ENCODE measurements at regions not wholly inside any gene's neighbourhood (a gene's known extent, or its start where the extent isn't known, plus 50 kb on each side); places are given as distances from the start of the nearest gene placed in this dataset.

DNA sequence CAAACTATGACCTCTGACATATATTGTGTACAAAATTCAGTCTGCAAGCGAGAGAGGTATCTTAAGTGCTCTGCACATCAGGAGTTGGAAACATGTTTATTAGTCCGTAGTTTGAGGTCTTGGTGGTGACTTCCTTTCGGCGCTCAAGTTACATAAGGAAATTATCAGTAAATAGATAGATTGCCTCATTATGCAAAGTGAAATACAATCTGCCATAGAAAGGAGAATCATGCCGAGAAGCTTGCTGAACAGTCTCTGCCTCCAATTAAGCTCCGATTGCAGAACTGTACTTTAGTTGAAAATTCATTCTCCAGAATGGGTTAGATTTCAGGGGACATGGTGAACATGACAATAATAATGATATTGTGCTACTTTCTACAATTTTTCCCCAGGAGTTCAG, 271.8 kb downstream of the BRINP2 start:
- TF ChIP-seq, protein P1, sequence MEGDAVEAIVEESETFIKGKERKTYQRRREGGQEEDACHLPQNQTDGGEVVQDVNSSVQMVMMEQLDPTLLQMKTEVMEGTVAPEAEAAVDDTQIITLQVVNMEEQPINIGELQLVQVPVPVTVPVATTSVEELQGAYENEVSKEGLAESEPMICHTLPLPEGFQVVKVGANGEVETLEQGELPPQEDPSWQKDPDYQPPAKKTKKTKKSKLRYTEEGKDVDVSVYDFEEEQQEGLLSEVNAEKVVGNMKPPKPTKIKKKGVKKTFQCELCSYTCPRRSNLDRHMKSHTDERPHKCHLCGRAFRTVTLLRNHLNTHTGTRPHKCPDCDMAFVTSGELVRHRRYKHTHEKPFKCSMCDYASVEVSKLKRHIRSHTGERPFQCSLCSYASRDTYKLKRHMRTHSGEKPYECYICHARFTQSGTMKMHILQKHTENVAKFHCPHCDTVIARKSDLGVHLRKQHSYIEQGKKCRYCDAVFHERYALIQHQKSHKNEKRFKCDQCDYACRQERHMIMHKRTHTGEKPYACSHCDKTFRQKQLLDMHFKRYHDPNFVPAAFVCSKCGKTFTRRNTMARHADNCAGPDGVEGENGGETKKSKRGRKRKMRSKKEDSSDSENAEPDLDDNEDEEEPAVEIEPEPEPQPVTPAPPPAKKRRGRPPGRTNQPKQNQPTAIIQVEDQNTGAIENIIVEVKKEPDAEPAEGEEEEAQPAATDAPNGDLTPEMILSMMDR (IDR thresholded peaks at IDR 0.05) = no peak

- TF ChIP-seq, protein P1 (IDR thresholded peaks at IDR 0.05) = no peak
Observed at GRCh38 chr1:177441281-177441680, 270.5 kb downstream of the BRINP2 start.

DNA sequence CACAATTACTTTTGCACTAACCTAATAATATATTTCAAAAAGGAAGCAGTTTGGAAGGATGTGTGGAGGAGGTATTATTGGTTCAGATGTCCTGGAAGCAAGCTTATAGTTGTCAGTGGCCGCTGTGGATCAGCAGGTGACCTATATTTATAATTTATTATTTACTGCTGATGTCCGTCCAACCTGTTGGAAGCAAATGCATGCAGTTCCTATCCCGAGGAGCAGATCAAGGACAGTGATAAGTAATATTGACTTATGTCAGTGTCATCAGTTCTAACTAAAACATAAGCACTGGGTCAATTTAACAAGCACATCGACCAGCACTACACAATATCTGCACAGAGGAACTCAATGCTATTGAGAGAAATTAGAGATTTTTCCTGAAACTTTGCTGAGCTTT, 270.1 kb downstream of the BRINP2 start:
- TF ChIP-seq, protein P1 (IDR thresholded peaks at IDR 0.05) = no peak

DNA sequence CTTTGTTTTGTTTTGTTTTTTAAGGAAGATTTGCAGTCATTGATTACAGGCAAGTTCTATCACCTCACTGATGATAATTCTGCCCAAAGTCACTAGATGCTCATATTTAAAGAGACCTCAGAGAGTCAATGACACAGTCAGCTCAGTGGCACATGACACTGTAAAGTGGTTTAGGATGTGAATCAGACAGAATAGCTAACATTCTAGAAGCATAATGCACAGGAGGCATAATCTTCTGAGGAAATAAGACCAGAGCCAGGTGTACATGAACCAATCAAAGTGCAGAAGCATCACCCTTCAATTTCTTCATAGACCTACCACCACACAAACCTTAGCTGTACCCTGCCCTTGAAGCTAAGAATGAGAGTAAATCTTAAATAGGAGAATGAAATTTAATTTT, 268.5 kb downstream of the BRINP2 start:
- TF ChIP-seq, protein P1 (IDR thresholded peaks at IDR 0.05) = no peak

GRCh38 chr1:177435364-177435763, 264.6 kb downstream of the BRINP2 start:
- TF ChIP-seq, protein P1 (IDR thresholded peaks at IDR 0.05) = no peak

GRCh38 chr1:177432897-177433296, 262.1 kb downstream of the BRINP2 start:
- TF ChIP-seq, protein P1 (IDR thresholded peaks at IDR 0.05) = 0 out of 2 replicates have a peak, but pooled peaks have one; percentile 17

DNA sequence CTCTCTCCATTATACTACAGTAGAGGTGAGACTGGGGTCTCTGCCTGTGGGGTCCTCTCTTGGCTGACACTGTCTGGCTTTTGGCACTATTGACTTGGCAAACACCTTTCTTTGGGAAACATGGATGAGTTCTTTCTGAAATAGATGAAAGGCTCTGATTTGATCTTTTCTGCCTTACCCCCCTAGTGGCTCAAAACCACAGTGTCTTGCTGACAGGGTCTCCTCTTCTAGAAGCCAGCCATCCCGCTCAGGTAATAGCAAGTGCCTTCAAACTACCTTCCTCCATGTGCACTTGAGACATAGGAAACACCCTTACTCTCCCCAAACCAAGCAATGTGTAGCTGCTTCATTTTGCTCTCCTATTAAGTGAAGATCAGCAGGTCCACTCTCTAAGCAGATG, 260.4 kb downstream of the BRINP2 start:
- TF ChIP-seq, protein P1 (IDR thresholded peaks at IDR 0.05) = no peak

GRCh38 chr1:177429234-177429633, 258.5 kb downstream of the BRINP2 start:
- TF ChIP-seq, protein P1 (IDR thresholded peaks at IDR 0.05) = peak; percentile 18; the same call in 1 of the 2 replicates

Measured in LNCAP (cell line).